ENCODE measurements at regions not wholly inside any gene's neighbourhood (a gene's known extent, or its start where the extent isn't known, plus 50 kb on each side); places are given as distances from the start of the nearest gene placed in this dataset.

- no peak overlapping the region for H2AK5ac ChIP-seq (ENCODE audit: low read length)
- no peak overlapping the region for H3K4me2 ChIP-seq (ENCODE audit: low read length)
- H3K27me3 ChIP-seq (ENCODE audit: insufficient read depth, low read length, poor library complexity), result no peaks in the 10 kb centered on the region
- H4K5ac ChIP-seq (ENCODE audit: low read length), result no peak overlapping the region
- H3K23ac ChIP-seq (ENCODE audit: low read length), result no peak overlapping the region
- no peaks in the 10 kb centered on the region for H3K79me2 ChIP-seq (ENCODE audit: control insufficient read depth, insufficient read depth, low read length)
- no peak overlapping the region for H3K18ac ChIP-seq (ENCODE audit: low read length)
- no peaks in the 10 kb centered on the region for H3K4me1 ChIP-seq (ENCODE audit: control insufficient read depth, low read depth, low read length)
- no peak overlapping the region for H3K4ac ChIP-seq (ENCODE audit: low read depth, low read length)
- no peak overlapping the region for H3K27ac ChIP-seq (ENCODE audit: low read depth, low read length)
- WGBS (ENCODE audit: extremely low coverage, insufficient coverage, low lambda C conversion rate), result no CpG with 5 or more reads among the region's 3 CpGs
- H2BK15ac ChIP-seq (replicated peaks; ENCODE audit: low read depth), result no peak overlapping the region
- H3K36me3 ChIP-seq (ENCODE audit: control insufficient read depth, insufficient read depth, low read length), result no peaks in the 10 kb centered on the region
- H3K9ac ChIP-seq (ENCODE audit: low read length), result no peak overlapping the region
- H3K56ac ChIP-seq (ENCODE audit: low read length), result no peak overlapping the region
- H2BK5ac ChIP-seq (ENCODE audit: low read length), result no peak overlapping the region
- no peak for DNase-seq
- H3K4me3 ChIP-seq (ENCODE audit: low read length), result no peak overlapping the region
- H4K8ac ChIP-seq (ENCODE audit: low read depth, low read length), result no peak overlapping the region
- no peak overlapping the region for H2BK120ac ChIP-seq (ENCODE audit: low read depth, low read length)
- H3K79me1 ChIP-seq (ENCODE audit: low read length), result no peaks in the 10 kb centered on the region
Observed at GRCh38 chr6:147986846-147987245, 355.8 kb upstream of the SASH1 start.

GRCh38 chr6:147990159-147990558 lies 352.5 kb upstream of the SASH1 start:
- H3K27ac ChIP-seq (ENCODE audit: low read depth, low read length), result no peak overlapping the region
- no peak overlapping the region for H3K56ac ChIP-seq (ENCODE audit: low read length)
- no peaks in the 10 kb centered on the region for H3K4me1 ChIP-seq (ENCODE audit: control insufficient read depth, low read depth, low read length)
- H3K36me3 ChIP-seq (ENCODE audit: control insufficient read depth, insufficient read depth, low read length), result no peaks in the 10 kb centered on the region
- no peak overlapping the region for H2AK5ac ChIP-seq (ENCODE audit: low read length)
- H3K4me3 ChIP-seq (ENCODE audit: low read length), result no peak overlapping the region
- H2BK5ac ChIP-seq (ENCODE audit: low read length), result no peak overlapping the region
- no peak overlapping the region for H2BK15ac ChIP-seq (replicated peaks; ENCODE audit: low read depth)
- H3K27me3 ChIP-seq (ENCODE audit: insufficient read depth, low read length, poor library complexity), result no peaks in the 10 kb centered on the region
- DNase-seq, result no peak
- H4K8ac ChIP-seq (ENCODE audit: low read depth, low read length), result no peak overlapping the region
- no CpG with 5 or more reads among the region's 2 CpGs for WGBS (ENCODE audit: extremely low coverage, insufficient coverage, low lambda C conversion rate)
- H2BK120ac ChIP-seq (ENCODE audit: low read depth, low read length), result no peak overlapping the region
- H4K5ac ChIP-seq (ENCODE audit: low read length), result no peak overlapping the region
- no peaks in the 10 kb centered on the region for H3K79me2 ChIP-seq (ENCODE audit: control insufficient read depth, insufficient read depth, low read length)
- H3K23ac ChIP-seq (ENCODE audit: low read length), result no peak overlapping the region
- H3K79me1 ChIP-seq (ENCODE audit: low read length), result no peaks in the 10 kb centered on the region
- no peak overlapping the region for H3K4ac ChIP-seq (ENCODE audit: low read depth, low read length)
- no peak overlapping the region for H3K18ac ChIP-seq (ENCODE audit: low read length)
- no peak overlapping the region for H3K4me2 ChIP-seq (ENCODE audit: low read length)
- no peak overlapping the region for H3K9ac ChIP-seq (ENCODE audit: low read length)

GRCh38 chr6:147991961-147992360 lies 350.7 kb upstream of the SASH1 start:
- no peaks in the 10 kb centered on the region for H3K27me3 ChIP-seq (ENCODE audit: insufficient read depth, low read length, poor library complexity)
- H2BK15ac ChIP-seq (replicated peaks; ENCODE audit: low read depth), result no peak overlapping the region
- H3K79me2 ChIP-seq (ENCODE audit: control insufficient read depth, insufficient read depth, low read length), result no peaks in the 10 kb centered on the region
- no peak overlapping the region for H3K23ac ChIP-seq (ENCODE audit: low read length)
- WGBS (ENCODE audit: extremely low coverage, insufficient coverage, low lambda C conversion rate), result no CpG with 5 or more reads among the region's 3 CpGs
- no peaks in the 10 kb centered on the region for H3K4me1 ChIP-seq (ENCODE audit: control insufficient read depth, low read depth, low read length)
- H3K27ac ChIP-seq (ENCODE audit: low read depth, low read length), result no peak overlapping the region
- peak; percentile 10 for DNase-seq
- no peak overlapping the region for H3K4me3 ChIP-seq (ENCODE audit: low read length)
- no peak overlapping the region for H3K56ac ChIP-seq (ENCODE audit: low read length)
- H2AK5ac ChIP-seq (ENCODE audit: low read length), result no peak overlapping the region
- no peaks in the 10 kb centered on the region for H3K36me3 ChIP-seq (ENCODE audit: control insufficient read depth, insufficient read depth, low read length)
- H3K4ac ChIP-seq (ENCODE audit: low read depth, low read length), result no peak overlapping the region
- H3K4me2 ChIP-seq (ENCODE audit: low read length), result no peak overlapping the region
- H3K79me1 ChIP-seq (ENCODE audit: low read length), result no peaks in the 10 kb centered on the region
- no peak overlapping the region for H3K9ac ChIP-seq (ENCODE audit: low read length)
- no peak overlapping the region for H4K5ac ChIP-seq (ENCODE audit: low read length)
- no peak overlapping the region for H3K18ac ChIP-seq (ENCODE audit: low read length)
- H2BK120ac ChIP-seq (ENCODE audit: low read depth, low read length), result no peak overlapping the region
- H2BK5ac ChIP-seq (ENCODE audit: low read length), result no peak overlapping the region
- H4K8ac ChIP-seq (ENCODE audit: low read depth, low read length), result no peak overlapping the region

- Histone ChIP-seq H3K79me2 (ENCODE audit: control insufficient read depth, insufficient read depth, low read length) (no peaks in the 10 kb centered on the region), H3K4me2 (ENCODE audit: low read length) (no peak overlapping the region)
Observed at GRCh38 chr6:147999001-147999540, 343.6 kb upstream of the SASH1 start.

GRCh38 chr6:148001844-148002642 lies 340.6 kb upstream of the SASH1 start:
- no peak overlapping the region for H3K4me3 ChIP-seq (ENCODE audit: low read length)
- H2BK15ac ChIP-seq (replicated peaks; ENCODE audit: low read depth), result no peak overlapping the region
- no peaks in the 10 kb centered on the region for H3K27me3 ChIP-seq (ENCODE audit: insufficient read depth, low read length, poor library complexity)
- H4K5ac ChIP-seq (ENCODE audit: low read length), result no peak overlapping the region
- WGBS (ENCODE audit: extremely low coverage, insufficient coverage, low lambda C conversion rate), result no CpG with 5 or more reads among the region's 7 CpGs
- no peak overlapping the region for H4K8ac ChIP-seq (ENCODE audit: low read depth, low read length)
- H2AK5ac ChIP-seq (ENCODE audit: low read length), result no peak overlapping the region
- no peaks in the 10 kb centered on the region for H3K36me3 ChIP-seq (ENCODE audit: control insufficient read depth, insufficient read depth, low read length)
- DNase-seq, result no peak
- H3K23ac ChIP-seq (ENCODE audit: low read length), result no peak overlapping the region
- H3K18ac ChIP-seq (ENCODE audit: low read length), result no peak overlapping the region
- H3K79me1 ChIP-seq (ENCODE audit: low read length), result no peaks in the 10 kb centered on the region
- H3K56ac ChIP-seq (ENCODE audit: low read length), result no peak overlapping the region
- H3K4ac ChIP-seq (ENCODE audit: low read depth, low read length), result no peak overlapping the region
- no peak overlapping the region for H2BK120ac ChIP-seq (ENCODE audit: low read depth, low read length)
- no peaks in the 10 kb centered on the region for H3K4me1 ChIP-seq (ENCODE audit: control insufficient read depth, low read depth, low read length)
- no peak overlapping the region for H3K4me2 ChIP-seq (ENCODE audit: low read length)
- H3K79me2 ChIP-seq (ENCODE audit: control insufficient read depth, insufficient read depth, low read length), result no peaks in the 10 kb centered on the region
- no peak overlapping the region for H3K9ac ChIP-seq (ENCODE audit: low read length)
- no peak overlapping the region for H3K27ac ChIP-seq (ENCODE audit: low read depth, low read length)
- H2BK5ac ChIP-seq (ENCODE audit: low read length), result no peak overlapping the region

More at GRCh38 chr6:147999001-147999540, 343.6 kb upstream of the SASH1 start:
- Histone ChIP-seq H3K23ac (ENCODE audit: low read length) (no peak overlapping the region), H3K27ac (ENCODE audit: low read depth, low read length) (no peak overlapping the region), H3K79me1 (ENCODE audit: low read length) (no peaks in the 10 kb centered on the region), H3K18ac (ENCODE audit: low read length) (no peak overlapping the region), H3K4ac (ENCODE audit: low read depth, low read length) (no peak overlapping the region), H3K9ac (ENCODE audit: low read length) (no peak overlapping the region), H4K5ac (ENCODE audit: low read length) (no peak overlapping the region), H2AK5ac (ENCODE audit: low read length) (no peak overlapping the region), H3K4me1 (ENCODE audit: control insufficient read depth, low read depth, low read length) (no peaks in the 10 kb centered on the region), H3K56ac (ENCODE audit: low read length) (no peak overlapping the region), H3K4me3 (ENCODE audit: low read length) (no peak overlapping the region), H2BK5ac (ENCODE audit: low read length) (no peak overlapping the region), H3K36me3 (ENCODE audit: control insufficient read depth, insufficient read depth, low read length) (no peaks in the 10 kb centered on the region), H3K27me3 (ENCODE audit: insufficient read depth, low read length, poor library complexity) (no peaks in the 10 kb centered on the region), H4K8ac (ENCODE audit: low read depth, low read length) (no peak overlapping the region), H2BK15ac (replicated peaks; ENCODE audit: low read depth) (no peak overlapping the region), H2BK120ac (ENCODE audit: low read depth, low read length) (no peak overlapping the region)
- no peak for DNase-seq

- no peak overlapping the region for H3K23ac ChIP-seq (ENCODE audit: low read length)
- H3K4me3 ChIP-seq (ENCODE audit: low read length), result no peak overlapping the region
- H2BK120ac ChIP-seq (ENCODE audit: low read depth, low read length), result no peak overlapping the region
- no peaks in the 10 kb centered on the region for H3K79me1 ChIP-seq (ENCODE audit: low read length)
- no peak overlapping the region for H3K4ac ChIP-seq (ENCODE audit: low read depth, low read length)
- no peaks in the 10 kb centered on the region for H3K36me3 ChIP-seq (ENCODE audit: control insufficient read depth, insufficient read depth, low read length)
- no peaks in the 10 kb centered on the region for H3K27me3 ChIP-seq (ENCODE audit: insufficient read depth, low read length, poor library complexity)
- H2AK5ac ChIP-seq (ENCODE audit: low read length), result no peak overlapping the region
- no peak for DNase-seq
- no peak overlapping the region for H3K27ac ChIP-seq (ENCODE audit: low read depth, low read length)
- H4K5ac ChIP-seq (ENCODE audit: low read length), result no peak overlapping the region
- no peak overlapping the region for H4K8ac ChIP-seq (ENCODE audit: low read depth, low read length)
- H2BK5ac ChIP-seq (ENCODE audit: low read length), result no peak overlapping the region
- no peaks in the 10 kb centered on the region for H3K4me1 ChIP-seq (ENCODE audit: control insufficient read depth, low read depth, low read length)
- no peak overlapping the region for H3K56ac ChIP-seq (ENCODE audit: low read length)
- no peaks in the 10 kb centered on the region for H3K79me2 ChIP-seq (ENCODE audit: control insufficient read depth, insufficient read depth, low read length)
- WGBS (ENCODE audit: extremely low coverage, insufficient coverage, low lambda C conversion rate), result no CpG with 5 or more reads among the region's 3 CpGs
- H2BK15ac ChIP-seq (replicated peaks; ENCODE audit: low read depth), result no peak overlapping the region
- no peak overlapping the region for H3K4me2 ChIP-seq (ENCODE audit: low read length)
- H3K18ac ChIP-seq (ENCODE audit: low read length), result no peak overlapping the region
- H3K9ac ChIP-seq (ENCODE audit: low read length), result no peak overlapping the region
Observed at GRCh38 chr6:148004651-148005050, 338.0 kb upstream of the SASH1 start.
